Loucy (cell line): ENCODE measurements at regions not wholly inside any gene's neighbourhood (a gene's known extent, or its start where the extent isn't known, plus 50 kb on each side); places are given as distances from the start of the nearest gene placed in this dataset.

Experiments used
- H2AFZ ChIP-seq: fragments of 200-600 bp; sonication (generic); 2 replicates; pipeline ENCODE4 v1.6.0; 2016; ENCODE audit warnings: antibody characterized with exemption, mild to moderate bottlenecking, low read length, moderate library complexity
- H3F3A ChIP-seq: fragments of 200-600 bp; 2 replicates; pipeline ENCODE4 v1.6.0; 2016; ENCODE audit warnings: antibody characterized with exemption, low read depth, mild to moderate bottlenecking
- H3K27me3 ChIP-seq: fragments of 200-600 bp; sonication (generic); 2 replicates; pipeline ENCODE4 v1.6.1; 2014; ENCODE audit warnings: low read length, mild to moderate bottlenecking; ENCODE audit not compliant: insufficient read depth, poor library complexity, severe bottlenecking
- H3K36me3 ChIP-seq: fragments of 200-600 bp; sonication (generic); 2 replicates; pipeline ENCODE4 v1.6.1; 2016; ENCODE audit warnings: low read length; ENCODE audit not compliant: insufficient read depth
- H3K4me1 ChIP-seq: fragments of 200-600 bp; sonication (generic); 2 replicates; pipeline ENCODE4 v1.5.1; 2014; ENCODE audit warnings: low read length, mild to moderate bottlenecking; ENCODE audit not compliant: insufficient read depth, poor library complexity, severe bottlenecking
- H3K4me2 ChIP-seq: fragments of 200-600 bp; sonication (generic); 2 replicates; pipeline ENCODE4 v1.6.0; 2014; ENCODE audit warnings: antibody characterized with exemption, low read length, low read depth, mild to moderate bottlenecking; ENCODE audit not compliant: poor library complexity, severe bottlenecking
- H3K4me3 ChIP-seq: fragments of 200-600 bp; sonication (generic); 2 replicates; pipeline ENCODE4 v1.5.1; 2014; ENCODE audit warnings: low read length, mild to moderate bottlenecking, mixed read lengths; ENCODE audit not compliant: poor library complexity, severe bottlenecking
- H3K79me2 ChIP-seq: fragments of 200-600 bp; sonication (generic); 2 replicates; pipeline ENCODE4 v1.6.1; 2014; ENCODE audit warnings: low read length; ENCODE audit not compliant: insufficient read depth
- H3K9ac ChIP-seq: fragments of 200-600 bp; sonication (generic); 2 replicates; pipeline ENCODE4 v1.6.0; 2014; ENCODE audit warnings: mild to moderate bottlenecking, low read depth, low read length, moderate library complexity; ENCODE audit not compliant: poor library complexity, severe bottlenecking
- H3K9me2 ChIP-seq: fragments of 200-600 bp; sonication (generic); replicated peaks from 2 replicates; pipeline ENCODE4 v1.6.1; 2016; ENCODE audit warnings: low read depth, low read length, mixed read lengths
- H3K9me3 ChIP-seq: fragments of 200-600 bp; sonication (generic); 2 replicates; pipeline ENCODE4 v1.6.1; 2014; ENCODE audit warnings: mild to moderate bottlenecking, antibody characterized with exemption, low read length, low read depth; ENCODE audit not compliant: insufficient read depth
- H4K20me1 ChIP-seq: fragments of 200-600 bp; sonication (generic); 2 replicates; pipeline ENCODE4 v1.6.0; 2014; ENCODE audit warnings: antibody characterized with exemption, low read length, mild to moderate bottlenecking; ENCODE audit not compliant: insufficient read depth, poor library complexity, severe bottlenecking
- CTCF ChIP-seq: fragments of 200-600 bp; sonication (generic); conservative IDR thresholded peaks from 2 replicates; pipeline ENCODE4 v1.5.1; 2014; ENCODE audit warnings: mild to moderate bottlenecking, antibody characterized with exemption, low read length
- EZH2phosphoT487 ChIP-seq: fragments of 200-600 bp; IDR thresholded peaks from 2 replicates; pipeline ENCODE4 v1.6.1; 2018; ENCODE audit warnings: antibody characterized with exemption, mild to moderate bottlenecking, moderate library complexity, borderline replicate concordance

DNA sequence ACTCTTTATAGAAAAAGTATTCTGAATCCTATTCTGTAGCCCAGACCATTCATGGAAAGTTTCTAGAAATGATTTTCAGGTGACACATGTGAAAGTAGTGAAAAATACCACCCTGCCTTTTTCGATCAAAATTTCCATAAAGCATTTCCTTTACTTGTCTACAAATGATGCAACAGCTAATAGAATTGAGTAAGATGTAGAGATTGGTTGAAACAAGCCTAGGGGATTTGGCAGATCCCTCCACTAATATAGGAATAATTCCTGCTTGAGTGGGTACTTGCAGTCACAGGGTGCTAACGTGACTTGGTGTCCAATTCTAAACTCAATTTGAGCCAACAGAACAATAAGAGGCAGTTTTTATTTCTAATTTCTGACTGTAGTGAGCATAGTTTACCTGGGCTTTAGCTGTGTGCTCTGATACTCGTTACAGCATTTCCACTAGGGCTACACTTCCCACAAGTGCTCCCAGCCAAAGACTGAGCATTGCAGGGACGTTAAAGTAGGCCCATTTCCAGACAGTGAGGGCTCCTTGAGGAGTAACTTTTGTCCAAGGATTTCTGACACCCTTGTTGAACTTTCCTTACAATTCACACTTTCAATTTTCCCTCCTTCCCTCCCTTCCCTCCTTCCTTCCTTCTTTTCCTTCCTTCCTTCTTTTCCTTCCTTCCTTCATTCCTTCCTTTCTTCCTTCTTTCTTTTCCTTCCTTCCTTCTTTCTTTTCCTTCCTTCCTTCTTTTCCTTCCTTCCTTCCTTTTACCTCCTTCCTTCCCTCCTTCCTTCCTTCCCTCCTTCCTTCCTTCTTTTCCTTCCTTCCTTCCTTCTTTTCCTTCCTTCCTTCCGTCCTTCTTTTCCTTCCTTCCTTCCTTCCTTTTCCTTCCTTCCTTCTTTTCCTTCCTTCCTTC lies 53.9 kb upstream of the TP63 start:
- H3K79me2 ChIP-seq, result no peaks in the 10 kb centered on the region
- TF ChIP-seq CTCF (no peak), EZH2phosphoT487 (no peak)
- no peak overlapping the region for H3K9ac ChIP-seq

DNA sequence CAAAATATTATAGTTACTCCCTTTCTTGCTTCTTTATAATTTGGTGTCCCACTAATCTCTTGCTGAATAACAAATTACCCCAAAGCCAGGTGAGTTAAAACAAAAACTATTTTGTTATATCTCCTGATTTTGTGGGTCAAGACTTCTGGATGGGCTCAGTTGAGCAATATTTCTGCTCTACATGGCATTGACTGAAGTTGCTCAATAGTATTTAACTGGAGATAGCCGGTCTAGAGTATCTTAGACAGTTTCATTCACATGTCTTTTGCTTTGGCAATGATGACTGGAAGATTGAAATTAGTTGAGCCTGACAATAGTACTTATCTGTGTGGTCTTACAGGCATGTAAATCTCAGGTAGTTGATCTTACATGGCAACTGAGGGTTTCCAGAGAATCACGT lies 51.0 kb upstream of the TP63 start:
- no peak overlapping the region for H3K4me2 ChIP-seq
- no peaks in the 10 kb centered on the region for H3F3A ChIP-seq
- H2AFZ ChIP-seq, result no peak overlapping the region
- no peaks in the 10 kb centered on the region for H3K4me1 ChIP-seq
- no peaks in the 10 kb centered on the region for H3K9me2 ChIP-seq
- H3K4me3 ChIP-seq, result no peak overlapping the region
- H3K9me3 ChIP-seq, result no peaks in the 10 kb centered on the region
- TF ChIP-seq EZH2phosphoT487, result no peak
- no peak for TF ChIP-seq CTCF
- H3K9ac ChIP-seq, result no peak overlapping the region
- no peaks in the 10 kb centered on the region for H3K27me3 ChIP-seq
- H4K20me1 ChIP-seq, result no peaks in the 10 kb centered on the region
- no peaks in the 10 kb centered on the region for H3K36me3 ChIP-seq
- no peaks in the 10 kb centered on the region for H3K79me2 ChIP-seq

More for the DNA sequence above, 53.9 kb upstream of the TP63 start:
- no peaks in the 10 kb centered on the region for H3K9me3 ChIP-seq
- no peak overlapping the region for H3K4me3 ChIP-seq
- H2AFZ ChIP-seq, result no peak overlapping the region
- no peaks in the 10 kb centered on the region for H3K27me3 ChIP-seq
- H3K4me2 ChIP-seq, result no peak overlapping the region
- H3K9me2 ChIP-seq, result no peaks in the 10 kb centered on the region
- H4K20me1 ChIP-seq, result no peaks in the 10 kb centered on the region
- no peaks in the 10 kb centered on the region for H3F3A ChIP-seq
- H3K36me3 ChIP-seq, result no peaks in the 10 kb centered on the region
- H3K4me1 ChIP-seq, result no peaks in the 10 kb centered on the region
